ENCODE measurements at regions not wholly inside any gene's neighbourhood (a gene's known extent, or its start where the extent isn't known, plus 50 kb on each side); places are given as distances from the start of the nearest gene placed in this dataset.
"Not testable (repeated sequence)": the region's sequence is repeated elsewhere in the genome, so short reads cannot be mapped to it uniquely, and the experiment has no call there.

- FAIRE-seq: no peak
- no peak for DNase-seq (ENCODE audit: insufficient read length, low spot score)
Measured at GRCh38 chr4:12414181-12414812, 985.6 kb upstream of the HS3ST1 start.

- DNase-seq (ENCODE audit: insufficient read length, low spot score) (no peak), FAIRE-seq (no peak)
Measured at GRCh38 chr4:12411072-12411471, 982.4 kb upstream of the HS3ST1 start.

GRCh38 chr4:12409507-12410190, 981.0 kb upstream of the HS3ST1 start:
- no peak for DNase-seq (ENCODE audit: insufficient read length, low spot score)
- no peak for FAIRE-seq

GRCh38 chr4:12408364-12408763, 979.7 kb upstream of the HS3ST1 start:
- FAIRE-seq: no peak
- DNase-seq (ENCODE audit: insufficient read length, low spot score): no peak

GRCh38 chr4:12403175-12403574, 974.5 kb upstream of the HS3ST1 start:
- DNase-seq (ENCODE audit: insufficient read length, low spot score) (no peak), FAIRE-seq (no peak)

- DNase-seq (ENCODE audit: insufficient read length, low spot score) (no peak), FAIRE-seq (no peak)
Measured at GRCh38 chr4:12399781-12400180, 971.1 kb upstream of the HS3ST1 start.

- no peak for DNase-seq (ENCODE audit: insufficient read length, low spot score)
- no peak for FAIRE-seq
Measured at GRCh38 chr4:12393631-12394262, 965.1 kb upstream of the HS3ST1 start.

- no peak for DNase-seq (ENCODE audit: insufficient read length, low spot score)
- no peak for FAIRE-seq
Measured at GRCh38 chr4:12389604-12390003, 960.9 kb upstream of the HS3ST1 start.

GRCh38 chr4:12382567-12382966, 953.9 kb upstream of the HS3ST1 start:
- no peak for FAIRE-seq
- no peak for DNase-seq (ENCODE audit: insufficient read length, low spot score)

GRCh38 chr4:12379191-12379590, 950.5 kb upstream of the HS3ST1 start:
- FAIRE-seq (no peak), DNase-seq (ENCODE audit: insufficient read length, low spot score) (no peak)

GRCh38 chr4:12375805-12376204, 947.1 kb upstream of the HS3ST1 start:
- no peak for FAIRE-seq
- no peak for DNase-seq (ENCODE audit: insufficient read length, low spot score)

- DNase-seq (ENCODE audit: insufficient read length, low spot score); FAIRE-seq: not testable (repeated sequence)
Measured at GRCh38 chr4:12365869-12366268, 937.2 kb upstream of the HS3ST1 start.

- FAIRE-seq: no peak
- no peak for DNase-seq (ENCODE audit: insufficient read length, low spot score)
Measured at GRCh38 chr4:12360391-12360790, 931.7 kb upstream of the HS3ST1 start.

GRCh38 chr4:12359420-12359819, 930.7 kb upstream of the HS3ST1 start:
- DNase-seq (ENCODE audit: insufficient read length, low spot score) (no peak), FAIRE-seq (no peak)

- DNase-seq (ENCODE audit: insufficient read length, low spot score); FAIRE-seq: not testable (repeated sequence)
Measured at GRCh38 chr4:12333083-12333482, 904.4 kb upstream of the HS3ST1 start.

GRCh38 chr4:12324965-12325364, 896.3 kb upstream of the HS3ST1 start:
- DNase-seq (ENCODE audit: insufficient read length, low spot score) (no peak), FAIRE-seq (no peak)

GRCh38 chr4:12319765-12320164, 891.1 kb upstream of the HS3ST1 start:
- FAIRE-seq (no peak), DNase-seq (ENCODE audit: insufficient read length, low spot score) (no peak)

- DNase-seq (ENCODE audit: insufficient read length, low spot score) (no peak), FAIRE-seq (no peak)
Measured at GRCh38 chr4:12304905-12305304, 876.2 kb upstream of the HS3ST1 start.

- no peak for FAIRE-seq
- DNase-seq (ENCODE audit: insufficient read length, low spot score): no peak
Measured at GRCh38 chr4:12296366-12296765, 867.7 kb upstream of the HS3ST1 start.

GRCh38 chr4:12293906-12294525, 865.3 kb upstream of the HS3ST1 start:
- no peak for DNase-seq (ENCODE audit: insufficient read length, low spot score)
- FAIRE-seq: no peak

- FAIRE-seq (no peak), DNase-seq (ENCODE audit: insufficient read length, low spot score) (no peak)
Measured at GRCh38 chr4:12286351-12286750, 857.7 kb upstream of the HS3ST1 start.

- DNase-seq (ENCODE audit: insufficient read length, low spot score): no peak
Measured at GRCh38 chr4:12270546-12270945, 841.9 kb upstream of the HS3ST1 start.

More at GRCh38 chr4:12270546-12270945, 841.9 kb upstream of the HS3ST1 start:
- no peak for FAIRE-seq
